Brain microvascular endothelial cell (primary cell): ENCODE measurements at regions not wholly inside any gene's neighbourhood (a gene's known extent, or its start where the extent isn't known, plus 50 kb on each side); places are given as distances from the start of the nearest gene placed in this dataset.

Source experiments
- DNase-seq: peaks from one replicate; pipeline ENCODE4 v3.0.0-alpha.2; 2020
- H3K27ac ChIP-seq: fragments of 250-450 bp; sonication (Bioruptor Pico); 2 replicates; pipeline ENCODE4 v1.5.1; 2020; ENCODE audit warnings: mild to moderate bottlenecking, moderate library complexity
- H3K27me3 ChIP-seq: fragments of 250-450 bp; sonication (Bioruptor Pico); replicated peaks from 2 replicates; pipeline ENCODE4 v1.5.1; 2020; ENCODE audit warnings: mild to moderate bottlenecking
- H3K36me3 ChIP-seq: fragments of 250-450 bp; sonication (Bioruptor Pico); replicated peaks from 2 replicates; pipeline ENCODE4 v1.5.1; 2020; ENCODE audit warnings: mild to moderate bottlenecking
- H3K4me3 ChIP-seq: 2 replicates; pipeline ENCODE4 v1.5.1; 2011; ENCODE audit warnings: low read depth, mild to moderate bottlenecking, control low read depth, low read length, moderate library complexity
- in situ Hi-C: cut with HindIII; loops from 2 replicates; pipeline ENCODE4 v1.10.0; 2017; ENCODE audit warnings: low sequenced_read_pairs, low pct_ligation_motif_present
- TF ChIP-seq, protein P1 (sequence below): IDR thresholded peaks from 2 replicates; pipeline ENCODE4 v1.5.1; 2011; ENCODE audit warnings: low read depth, mild to moderate bottlenecking, moderate library complexity, low read length, control low read depth, inconsistent platforms; ENCODE audit errors: missing control alignments

DNA sequence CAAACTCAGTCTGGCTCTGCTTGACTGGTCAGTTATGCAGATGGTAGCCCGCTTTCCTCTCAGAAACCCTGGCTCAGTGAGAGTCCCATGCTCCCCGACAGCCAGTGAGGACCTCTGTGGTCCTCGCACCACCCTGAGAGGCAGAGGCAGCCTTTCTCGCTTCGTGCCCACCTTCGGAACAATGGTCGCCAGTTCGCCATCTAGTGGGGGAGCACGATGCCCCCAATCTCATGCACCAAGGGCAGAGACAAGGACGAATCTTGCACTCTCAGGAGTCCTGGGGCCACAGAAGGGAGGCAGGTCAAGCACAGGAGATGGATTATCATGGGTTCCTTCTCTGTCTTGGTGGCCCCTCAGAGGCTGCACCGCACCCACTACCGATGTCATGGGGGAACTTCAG, 75.2 kb downstream of the RHCG start:
- Histone ChIP-seq H3K27ac (no peak overlapping the region), H3K27me3 (peaks cover 15% of the 10 kb centered on the region), H3K36me3 (no peaks in the 10 kb centered on the region), H3K4me3 (no peak overlapping the region)
- no peak for DNase-seq
- TF ChIP-seq, protein P1, sequence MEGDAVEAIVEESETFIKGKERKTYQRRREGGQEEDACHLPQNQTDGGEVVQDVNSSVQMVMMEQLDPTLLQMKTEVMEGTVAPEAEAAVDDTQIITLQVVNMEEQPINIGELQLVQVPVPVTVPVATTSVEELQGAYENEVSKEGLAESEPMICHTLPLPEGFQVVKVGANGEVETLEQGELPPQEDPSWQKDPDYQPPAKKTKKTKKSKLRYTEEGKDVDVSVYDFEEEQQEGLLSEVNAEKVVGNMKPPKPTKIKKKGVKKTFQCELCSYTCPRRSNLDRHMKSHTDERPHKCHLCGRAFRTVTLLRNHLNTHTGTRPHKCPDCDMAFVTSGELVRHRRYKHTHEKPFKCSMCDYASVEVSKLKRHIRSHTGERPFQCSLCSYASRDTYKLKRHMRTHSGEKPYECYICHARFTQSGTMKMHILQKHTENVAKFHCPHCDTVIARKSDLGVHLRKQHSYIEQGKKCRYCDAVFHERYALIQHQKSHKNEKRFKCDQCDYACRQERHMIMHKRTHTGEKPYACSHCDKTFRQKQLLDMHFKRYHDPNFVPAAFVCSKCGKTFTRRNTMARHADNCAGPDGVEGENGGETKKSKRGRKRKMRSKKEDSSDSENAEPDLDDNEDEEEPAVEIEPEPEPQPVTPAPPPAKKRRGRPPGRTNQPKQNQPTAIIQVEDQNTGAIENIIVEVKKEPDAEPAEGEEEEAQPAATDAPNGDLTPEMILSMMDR: no peak
- in situ Hi-C loops: no loop called here

DNA sequence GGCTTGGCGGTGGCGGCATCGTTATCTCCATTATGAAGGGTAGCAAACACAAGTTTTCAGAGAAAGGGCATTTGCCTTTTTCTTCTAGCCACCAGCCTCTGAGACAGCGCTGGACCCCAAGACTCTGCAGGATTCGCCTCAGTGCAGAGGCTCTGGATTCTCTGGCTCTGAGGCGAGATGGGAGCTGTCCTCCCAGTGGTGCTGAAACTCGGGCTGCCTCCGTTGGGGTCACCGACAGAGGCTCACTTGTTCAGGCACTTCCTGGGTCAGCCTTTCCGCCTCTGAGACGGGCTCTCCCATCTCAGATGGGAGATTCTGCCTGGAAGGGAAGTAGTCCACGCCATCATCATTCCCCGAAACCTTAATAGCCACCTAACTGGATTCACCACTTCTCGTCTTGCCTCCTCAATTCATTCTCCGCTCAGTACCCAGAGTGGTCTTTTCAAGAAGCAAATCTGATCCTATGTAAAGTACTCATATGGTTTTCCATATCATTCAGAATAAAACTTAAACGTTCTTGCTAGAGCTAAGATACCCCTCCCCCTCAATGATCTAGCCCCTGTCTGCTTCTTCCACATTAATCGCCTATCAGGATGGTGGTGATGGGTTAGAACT, 76.9 kb downstream of the RHCG start:
- peak; percentile 48 for DNase-seq
- no peak overlapping the region for H3K27ac ChIP-seq
- H3K36me3 ChIP-seq: no peaks in the 10 kb centered on the region
- in situ Hi-C loops: no loop called here
- H3K4me3 ChIP-seq: no peak overlapping the region
- TF ChIP-seq, protein P1: peak; percentile 8
- peaks cover 20% of the 10 kb centered on the region for H3K27me3 ChIP-seq

DNA sequence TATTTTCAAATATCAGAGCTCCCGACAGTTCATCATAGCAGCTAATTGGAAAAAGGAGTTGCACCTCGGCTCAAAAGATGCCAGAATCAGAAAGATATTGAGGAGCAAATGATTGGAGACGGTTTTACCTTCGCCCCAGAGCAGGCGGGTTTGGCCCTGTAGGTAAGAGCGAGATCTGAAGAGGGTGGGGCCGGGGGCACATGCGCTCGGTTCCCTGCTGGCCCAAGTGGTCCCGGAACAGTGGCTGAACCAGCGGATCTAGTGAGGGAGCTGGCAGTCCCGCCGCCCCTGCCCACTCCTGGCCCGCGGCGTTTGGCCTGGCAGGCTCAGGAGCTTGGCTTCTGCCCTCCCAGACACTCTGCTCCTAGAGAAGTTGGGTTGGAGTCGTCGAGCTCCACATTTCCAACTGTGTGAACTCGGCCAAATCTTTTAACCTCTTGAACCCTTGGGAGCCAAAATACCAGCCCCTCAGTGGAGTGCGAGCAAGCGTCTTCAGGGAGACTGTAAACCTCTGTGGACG, 79.1 kb downstream of the RHCG start:
- in situ Hi-C loops: no loop called here
- no peak for DNase-seq
- Histone ChIP-seq H3K27me3 (peaks cover 35% of the 10 kb centered on the region), H3K36me3 (no peaks in the 10 kb centered on the region), H3K27ac (no peak overlapping the region), H3K4me3 (no peak overlapping the region)
- TF ChIP-seq, protein P1: no peak

DNA sequence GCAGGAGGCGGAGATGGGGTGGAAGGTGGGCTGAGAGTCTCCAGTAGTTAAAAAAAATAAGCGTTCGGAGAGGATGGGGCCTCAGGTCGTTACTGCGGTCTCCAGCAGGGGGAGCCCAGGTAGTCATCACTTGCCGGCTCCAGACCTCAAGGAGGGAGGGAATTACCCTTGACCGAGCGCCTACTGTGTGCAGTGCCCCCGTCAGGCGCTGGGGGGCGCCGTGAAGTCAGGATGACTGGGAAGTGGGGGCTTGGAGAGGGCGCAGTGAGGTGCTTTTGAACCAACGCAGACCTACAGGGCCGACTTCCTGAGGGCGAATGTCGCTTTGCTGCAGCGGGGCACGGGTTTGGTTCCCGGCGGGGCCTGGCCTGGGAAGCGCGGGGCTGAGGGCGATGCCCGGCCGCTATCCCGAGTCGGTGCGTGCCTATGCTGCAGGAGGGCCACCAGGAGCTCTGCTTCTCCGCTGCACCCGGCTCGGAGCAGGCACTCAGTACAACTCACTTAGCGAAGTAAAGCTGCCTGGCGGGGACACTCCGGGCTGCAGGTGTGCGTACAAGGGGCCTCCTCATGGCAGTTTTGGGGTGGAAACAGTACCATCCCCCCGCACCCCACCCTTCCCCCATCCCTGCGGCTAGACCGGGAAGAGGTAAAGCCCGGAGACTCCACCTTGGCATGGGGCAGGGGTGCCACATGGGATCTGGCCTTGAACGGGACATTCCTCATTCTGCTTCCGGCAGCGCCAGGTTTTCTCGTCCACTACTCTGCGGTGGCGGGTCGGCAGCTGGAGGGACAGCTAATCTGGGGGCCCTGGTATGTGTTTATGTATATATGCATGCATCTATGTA, 79.8 kb downstream of the RHCG start:
- Histone ChIP-seq H3K4me3 (no peak overlapping the region), H3K36me3 (no peaks in the 10 kb centered on the region), H3K27me3 (peaks cover 42% of the 10 kb centered on the region), H3K27ac (no peak overlapping the region)
- DNase-seq: peak; percentile 68
- in situ Hi-C loops: no loop called here
- TF ChIP-seq, protein P1: peak; percentile 94

DNA sequence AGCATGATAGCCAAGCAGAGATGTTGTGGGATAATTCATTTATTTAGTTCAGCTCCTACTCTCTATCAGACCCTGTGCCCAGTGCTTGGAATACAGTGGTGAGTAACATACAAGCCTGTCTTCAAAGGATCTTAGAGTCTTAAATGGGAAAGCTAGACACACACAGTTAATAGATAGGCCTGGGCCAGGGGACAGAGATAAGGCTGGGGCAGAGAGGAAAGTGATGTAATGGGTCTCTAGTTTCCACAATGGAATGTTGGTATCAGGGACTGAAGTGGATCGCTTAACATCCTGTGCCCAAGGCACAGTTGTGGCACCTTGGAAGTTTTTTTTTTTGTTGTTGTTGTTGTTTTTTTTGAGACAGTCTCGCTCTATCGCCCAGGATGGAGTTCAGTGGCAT, 79.9 kb upstream of the POLG start:
- TF ChIP-seq, protein P1: no peak
- no peak for DNase-seq
- Histone ChIP-seq H3K27ac (no peak overlapping the region), H3K4me3 (no peak overlapping the region), H3K36me3 (no peaks in the 10 kb centered on the region), H3K27me3 (peaks cover 62% of the 10 kb centered on the region)
- in situ Hi-C loops: no loop called here
